Skeletal muscle satellite cell (primary cell): ENCODE measurements at regions not wholly inside any gene's neighbourhood (a gene's known extent, or its start where the extent isn't known, plus 50 kb on each side); places are given as distances from the start of the nearest gene placed in this dataset.

Source experiments
- H3K27me3 ChIP-seq: 2 replicates; pipeline ENCODE4 v1.7.0; 2013; ENCODE audit warnings: low read length; ENCODE audit not compliant: control insufficient read depth, insufficient read depth
- H3K36me3 ChIP-seq: 2 replicates; pipeline ENCODE4 v1.7.0; 2013; ENCODE audit warnings: mild to moderate bottlenecking, control low read depth, low read length; ENCODE audit not compliant: insufficient read depth
- H3K4me1 ChIP-seq: 2 replicates; pipeline ENCODE4 v1.7.0; 2013; ENCODE audit warnings: low read length; ENCODE audit not compliant: control insufficient read depth, insufficient read depth
- H3K4me2 ChIP-seq: 2 replicates; pipeline ENCODE4 v1.7.0; 2013; ENCODE audit warnings: mild to moderate bottlenecking, low read length
- H3K4me3 ChIP-seq: 2 replicates; pipeline ENCODE4 v1.7.0; 2013; ENCODE audit warnings: low read length
- H3K9ac ChIP-seq: 2 replicates; pipeline ENCODE4 v1.7.0; 2013; ENCODE audit warnings: mild to moderate bottlenecking, low read depth, low read length, moderate library complexity
- H3K9me3 ChIP-seq: replicated peaks from 2 replicates; pipeline ENCODE4 v1.7.0; 2013; ENCODE audit warnings: mild to moderate bottlenecking, control low read depth, low read length

DNA sequence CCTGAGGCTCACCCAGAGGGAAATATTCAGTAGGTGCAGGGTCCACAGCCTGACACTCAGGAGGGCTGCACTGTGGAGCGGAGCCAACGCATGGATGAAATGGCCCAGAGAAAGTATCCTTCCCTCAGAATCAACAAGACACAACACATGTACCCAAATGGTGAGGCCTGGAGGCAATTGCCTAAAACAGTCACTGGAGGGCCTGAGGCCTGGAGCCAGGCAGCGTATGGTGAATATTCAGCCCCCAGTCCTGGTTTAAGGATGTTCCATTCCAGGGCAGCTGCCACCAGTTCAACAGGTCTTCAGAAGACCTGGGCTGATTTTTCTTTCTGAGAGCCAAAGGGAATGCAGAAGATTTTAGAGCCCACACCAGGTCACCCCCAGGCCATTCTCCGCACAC, 264.8 kb downstream of the INSC start:
- Histone ChIP-seq H3K4me2 (no peak overlapping the region), H3K9ac (no peak overlapping the region), H3K27me3 (no peaks in the 10 kb centered on the region), H3K9me3 (no peaks in the 10 kb centered on the region), H3K4me1 (no peaks in the 10 kb centered on the region), H3K4me3 (no peak overlapping the region), H3K36me3 (no peaks in the 10 kb centered on the region)

- H3K36me3 ChIP-seq, result no peaks in the 10 kb centered on the region
- H3K4me3 ChIP-seq, result no peak overlapping the region
- no peaks in the 10 kb centered on the region for H3K9me3 ChIP-seq
- no peaks in the 10 kb centered on the region for H3K4me1 ChIP-seq
- H3K9ac ChIP-seq, result no peak overlapping the region
- no peak overlapping the region for H3K4me2 ChIP-seq
- no peaks in the 10 kb centered on the region for H3K27me3 ChIP-seq
Measured at GRCh38 chr11:15390857-15391256, 276.1 kb downstream of the INSC start.

GRCh38 chr11:15396778-15397177, 282.1 kb downstream of the INSC start:
- H3K9me3 ChIP-seq, result no peaks in the 10 kb centered on the region
- no peaks in the 10 kb centered on the region for H3K36me3 ChIP-seq
- no peak overlapping the region for H3K4me3 ChIP-seq
- no peaks in the 10 kb centered on the region for H3K27me3 ChIP-seq
- no peak overlapping the region for H3K9ac ChIP-seq
- H3K4me2 ChIP-seq, result no peak overlapping the region
- H3K4me1 ChIP-seq, result no peaks in the 10 kb centered on the region

- Histone ChIP-seq H3K4me2 (no peak overlapping the region), H3K36me3 (no peaks in the 10 kb centered on the region), H3K4me1 (no peaks in the 10 kb centered on the region), H3K9ac (no peak overlapping the region), H3K4me3 (no peak overlapping the region), H3K9me3 (no peaks in the 10 kb centered on the region), H3K27me3 (peaks cover 5% of the 10 kb centered on the region)
Measured at GRCh38 chr11:15406851-15407351, 292.2 kb downstream of the INSC start.

- Histone ChIP-seq H3K4me1 (no peaks in the 10 kb centered on the region), H3K36me3 (no peaks in the 10 kb centered on the region), H3K4me2 (no peak overlapping the region), H3K4me3 (no peak overlapping the region), H3K9ac (no peak overlapping the region), H3K27me3 (no peaks in the 10 kb centered on the region), H3K9me3 (no peaks in the 10 kb centered on the region)
Measured at GRCh38 chr11:15412054-15412453, 297.3 kb downstream of the INSC start.

- H3K36me3 ChIP-seq, result no peaks in the 10 kb centered on the region
- no peak overlapping the region for H3K9ac ChIP-seq
Measured at GRCh38 chr11:15418921-15419320, 304.2 kb downstream of the INSC start.

GRCh38 chr11:15419696-15420095, 305.0 kb downstream of the INSC start:
- Histone ChIP-seq H3K4me1 (no peaks in the 10 kb centered on the region), H3K9ac (no peak overlapping the region), H3K9me3 (no peaks in the 10 kb centered on the region), H3K27me3 (no peaks in the 10 kb centered on the region), H3K4me3 (no peak overlapping the region), H3K36me3 (no peaks in the 10 kb centered on the region), H3K4me2 (no peak overlapping the region)

More at GRCh38 chr11:15418921-15419320, 304.2 kb downstream of the INSC start:
- H3K4me3 ChIP-seq, result no peak overlapping the region
- no peaks in the 10 kb centered on the region for H3K27me3 ChIP-seq
- H3K4me1 ChIP-seq, result no peaks in the 10 kb centered on the region
- H3K4me2 ChIP-seq, result no peak overlapping the region
- H3K9me3 ChIP-seq, result no peaks in the 10 kb centered on the region

DNA sequence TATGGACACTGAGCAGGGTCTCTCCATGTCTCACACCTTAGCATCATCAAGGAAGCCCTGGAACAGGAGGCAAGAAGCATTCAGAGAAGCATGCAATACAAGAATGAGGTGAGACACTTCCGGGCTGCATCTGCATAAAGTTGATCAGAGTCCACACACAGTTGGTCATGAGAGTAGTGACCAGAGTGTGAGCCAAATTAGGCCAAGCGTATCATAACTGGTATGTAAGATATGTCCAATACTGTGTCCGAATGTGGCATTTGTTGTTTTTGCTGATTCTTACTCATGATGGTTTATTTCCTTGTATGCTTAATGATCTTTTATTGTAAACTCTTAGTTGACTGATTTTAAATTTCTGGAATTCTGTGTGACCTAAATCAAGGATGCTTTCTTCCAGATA, 315.7 kb downstream of the INSC start:
- no peak overlapping the region for H3K4me3 ChIP-seq
- no peak overlapping the region for H3K9ac ChIP-seq
- no peaks in the 10 kb centered on the region for H3K4me1 ChIP-seq
- H3K36me3 ChIP-seq, result no peaks in the 10 kb centered on the region
- no peaks in the 10 kb centered on the region for H3K9me3 ChIP-seq
- peaks cover 3% of the 10 kb centered on the region for H3K27me3 ChIP-seq
- H3K4me2 ChIP-seq, result no peak overlapping the region

DNA sequence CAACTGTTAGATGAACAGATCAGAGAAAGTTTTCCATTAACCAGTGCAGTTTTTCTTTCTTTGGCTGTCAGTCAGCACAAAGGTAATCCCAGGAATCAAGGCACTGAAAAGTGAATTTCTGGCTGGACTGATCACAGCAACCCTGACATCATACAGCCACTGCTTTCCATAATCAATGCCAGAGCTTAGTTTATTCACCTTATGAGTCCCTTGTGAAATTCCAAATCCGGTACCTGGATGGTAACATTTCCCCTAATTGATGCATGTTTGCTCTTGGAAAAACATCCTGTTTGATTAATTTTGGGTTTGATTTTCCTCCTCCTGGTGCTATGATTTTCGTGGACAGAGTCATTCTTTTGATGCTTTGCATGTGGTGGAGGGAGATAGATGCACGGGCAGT, 319.8 kb downstream of the INSC start:
- no peaks in the 10 kb centered on the region for H3K4me1 ChIP-seq
- no peak overlapping the region for H3K4me3 ChIP-seq
- H3K36me3 ChIP-seq, result no peaks in the 10 kb centered on the region
- H3K9ac ChIP-seq, result no peak overlapping the region
- peaks cover 3% of the 10 kb centered on the region for H3K27me3 ChIP-seq
- no peaks in the 10 kb centered on the region for H3K9me3 ChIP-seq
- H3K4me2 ChIP-seq, result no peak overlapping the region

DNA sequence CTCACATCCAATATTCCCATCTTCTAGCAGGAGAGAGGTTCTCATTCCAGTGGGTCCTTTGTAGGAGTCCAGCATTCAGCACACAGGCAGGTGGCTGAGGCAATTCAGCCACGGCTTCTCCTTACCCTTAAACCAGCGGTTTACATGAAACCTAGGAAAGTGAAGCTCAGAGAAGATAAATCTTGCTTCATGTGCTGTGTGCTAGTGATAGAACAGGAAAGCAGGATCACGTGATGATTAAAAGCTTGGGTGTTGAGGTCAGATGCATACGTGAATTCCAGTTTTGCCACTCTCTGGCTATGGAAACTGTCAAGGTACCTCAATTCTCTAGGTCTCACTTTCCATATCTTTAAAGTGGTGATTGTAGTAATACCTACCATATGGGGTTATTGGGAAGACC, 331.6 kb downstream of the INSC start:
- Histone ChIP-seq H3K9me3 (no peaks in the 10 kb centered on the region), H3K27me3 (peaks cover 5% of the 10 kb centered on the region), H3K4me1 (no peaks in the 10 kb centered on the region), H3K4me3 (no peak overlapping the region), H3K4me2 (no peak overlapping the region), H3K36me3 (no peaks in the 10 kb centered on the region), H3K9ac (no peak overlapping the region)

DNA sequence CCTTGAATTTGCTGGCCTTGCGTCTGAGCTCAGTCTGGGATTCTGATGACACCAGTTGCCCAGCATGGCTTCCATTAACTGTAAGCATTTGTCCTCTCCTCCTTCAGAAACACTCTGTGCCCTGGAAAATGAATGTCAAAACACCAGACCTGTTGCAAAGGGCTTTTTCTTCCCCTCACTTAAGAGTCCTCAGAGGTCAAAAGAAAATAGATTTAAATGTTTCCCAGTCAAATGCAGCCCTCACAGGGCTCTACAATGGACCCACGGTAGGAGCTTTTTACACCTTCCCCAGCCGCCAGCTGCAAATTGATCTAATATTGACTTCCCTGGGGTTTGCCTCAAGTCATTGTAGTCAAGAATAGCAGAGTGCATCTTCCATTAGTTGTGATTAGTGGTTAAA, 332.2 kb downstream of the INSC start:
- no peaks in the 10 kb centered on the region for H3K9me3 ChIP-seq

DNA sequence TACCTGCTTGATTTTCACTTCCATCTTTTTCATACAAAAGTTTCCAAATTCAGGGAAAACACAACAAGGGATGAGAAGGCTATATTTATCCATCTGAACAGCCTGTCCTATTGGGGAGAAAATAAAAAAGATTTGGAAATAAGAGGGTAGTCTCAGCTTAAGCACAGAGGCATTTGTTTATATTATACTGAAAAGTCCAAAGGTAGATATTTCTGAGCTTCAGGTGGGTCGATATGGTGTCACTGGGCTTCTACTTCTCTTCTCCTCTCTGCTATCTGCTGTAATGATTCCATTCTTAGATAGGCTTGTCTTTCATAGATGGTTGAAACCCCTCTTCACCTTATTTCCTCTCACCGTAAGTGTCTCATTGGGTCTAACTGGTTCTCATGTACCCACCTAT, 337.0 kb downstream of the INSC start:
- H3K9me3 ChIP-seq, result no peaks in the 10 kb centered on the region
- no peak overlapping the region for H3K4me2 ChIP-seq

More for the DNA sequence above, 332.2 kb downstream of the INSC start:
- H3K4me2 ChIP-seq, result no peak overlapping the region
- H3K36me3 ChIP-seq, result no peaks in the 10 kb centered on the region
- no peak overlapping the region for H3K4me3 ChIP-seq
- no peak overlapping the region for H3K9ac ChIP-seq
- H3K4me1 ChIP-seq, result no peaks in the 10 kb centered on the region
- peaks cover 5% of the 10 kb centered on the region for H3K27me3 ChIP-seq

More for the DNA sequence above, 337.0 kb downstream of the INSC start:
- Histone ChIP-seq H3K4me1 (no peaks in the 10 kb centered on the region), H3K36me3 (no peaks in the 10 kb centered on the region), H3K9ac (no peak overlapping the region), H3K4me3 (no peak overlapping the region), H3K27me3 (no peaks in the 10 kb centered on the region)
